ENCODE measurements at regions not wholly inside any gene's neighbourhood (a gene's known extent, or its start where the extent isn't known, plus 50 kb on each side); places are given as distances from the start of the nearest gene placed in this dataset.

GRCh38 chr5:38104497-38105230, 153.7 kb upstream of the EGFLAM start:
- in situ Hi-C loops (cut with HindIII; ENCODE audit: low sequenced_read_pairs): no loop called here

- in situ Hi-C loops (cut with HindIII; ENCODE audit: low sequenced_read_pairs): no loop called here
Measured at GRCh38 chr5:38101897-38102296, 156.5 kb upstream of the EGFLAM start.

GRCh38 chr5:38099205-38100168, 158.9 kb upstream of the EGFLAM start:
- in situ Hi-C loops (cut with HindIII; ENCODE audit: low sequenced_read_pairs): no loop called here

GRCh38 chr5:38094889-38095288, 163.5 kb upstream of the EGFLAM start:
- in situ Hi-C loops (cut with HindIII; ENCODE audit: low sequenced_read_pairs): no loop called here

- in situ Hi-C loops (cut with HindIII; ENCODE audit: low sequenced_read_pairs): no loop called here
Measured at GRCh38 chr5:38093855-38094254, 164.5 kb upstream of the EGFLAM start.

- in situ Hi-C loops (cut with HindIII; ENCODE audit: low sequenced_read_pairs): no loop called here
Measured at GRCh38 chr5:38086777-38087176, 171.6 kb upstream of the EGFLAM start.

GRCh38 chr5:38079620-38080402, 178.5 kb upstream of the EGFLAM start:
- in situ Hi-C loops (cut with HindIII; ENCODE audit: low sequenced_read_pairs): loop anchor here (5.0 kb wide), 1 partner anchor 37 kb away; no protein-coding TSS in a partner anchor

- in situ Hi-C loops (cut with HindIII; ENCODE audit: low sequenced_read_pairs): no loop called here
Measured at GRCh38 chr5:38078161-38078560, 180.2 kb upstream of the EGFLAM start.

- in situ Hi-C loops (cut with HindIII; ENCODE audit: low sequenced_read_pairs): no loop called here
Measured at GRCh38 chr5:38077652-38078051, 180.7 kb upstream of the EGFLAM start.

- in situ Hi-C loops (cut with HindIII; ENCODE audit: low sequenced_read_pairs): no loop called here
Measured at GRCh38 chr5:38071831-38072694, 186.3 kb upstream of the EGFLAM start.

- in situ Hi-C loops (cut with HindIII; ENCODE audit: low sequenced_read_pairs): no loop called here
Measured at GRCh38 chr5:38070304-38070950, 187.9 kb upstream of the EGFLAM start.

- in situ Hi-C loops (cut with HindIII; ENCODE audit: low sequenced_read_pairs): no loop called here
Measured at GRCh38 chr5:38069360-38069759, 189.0 kb upstream of the EGFLAM start.

- in situ Hi-C loops (cut with HindIII; ENCODE audit: low sequenced_read_pairs): no loop called here
Measured at GRCh38 chr5:38060354-38060753, 198.0 kb upstream of the EGFLAM start.

- in situ Hi-C loops (cut with HindIII; ENCODE audit: low sequenced_read_pairs): no loop called here
Measured at GRCh38 chr5:38059876-38060275, 198.5 kb upstream of the EGFLAM start.

GRCh38 chr5:38051711-38052511, 206.4 kb upstream of the EGFLAM start:
- in situ Hi-C loops (cut with HindIII; ENCODE audit: low sequenced_read_pairs): no loop called here

GRCh38 chr5:38048400-38048799, 208.6 kb upstream of the GDNF start:
- in situ Hi-C loops (cut with HindIII; ENCODE audit: low sequenced_read_pairs): no loop called here

GRCh38 chr5:38046103-38046502, 206.3 kb upstream of the GDNF start:
- in situ Hi-C loops (cut with HindIII; ENCODE audit: low sequenced_read_pairs): no loop called here

GRCh38 chr5:38045446-38045845, 205.6 kb upstream of the GDNF start:
- in situ Hi-C loops (cut with HindIII; ENCODE audit: low sequenced_read_pairs): no loop called here

GRCh38 chr5:38039826-38040225, 200.0 kb upstream of the GDNF start:
- in situ Hi-C loops (cut with HindIII; ENCODE audit: low sequenced_read_pairs): no loop called here

All from DLD1 (cell line).